DND-41 (cell line): ENCODE measurements at regions not wholly inside any gene's neighbourhood (a gene's known extent, or its start where the extent isn't known, plus 50 kb on each side); places are given as distances from the start of the nearest gene placed in this dataset.

Source experiments
- CTCF ChIP-seq: IDR thresholded peaks from 2 replicates; pipeline ENCODE4 v1.5.1; 2012; ENCODE audit warnings: borderline replicate concordance, low read length, moderate library complexity, mild to moderate bottlenecking; ENCODE audit not compliant: poor library complexity, severe bottlenecking; ENCODE audit errors: extremely low read depth
- EZH2 ChIP-seq: IDR thresholded peaks from 3 replicates; pipeline ENCODE4 v1.6.1; 2012; ENCODE audit warnings: borderline replicate concordance, low read depth, mild to moderate bottlenecking, moderate library complexity, low read length, inconsistent platforms; ENCODE audit not compliant: severe bottlenecking

GRCh38 chrX:13937370-13938050 lies 92.2 kb downstream of the GEMIN8 start:
- TF ChIP-seq CTCF (no peak), EZH2 (no peak)
